ENCODE measurements at regions not wholly inside any gene's neighbourhood (a gene's known extent, or its start where the extent isn't known, plus 50 kb on each side); places are given as distances from the start of the nearest gene placed in this dataset.
"Not testable (repeated sequence)": the region's sequence is repeated elsewhere in the genome, so short reads cannot be mapped to it uniquely, and the experiment has no call there.

DNA sequence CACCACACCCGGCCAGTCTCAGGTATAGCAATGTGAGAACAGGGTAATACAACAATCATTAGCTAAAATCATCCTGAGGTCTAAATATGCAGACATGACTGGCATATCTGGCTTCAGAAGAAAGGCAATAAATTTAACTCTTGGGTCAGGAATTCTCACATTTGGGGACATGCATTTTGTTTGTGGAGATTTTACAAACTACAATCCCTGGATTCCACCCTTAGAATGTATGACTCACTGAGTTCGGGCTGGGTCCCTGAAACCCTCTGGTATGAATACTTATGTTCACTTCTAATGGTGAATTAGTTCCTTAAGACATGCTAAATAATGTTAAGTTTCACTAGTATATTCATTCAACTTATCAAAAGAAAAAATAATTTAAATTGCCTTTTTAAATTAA is 98.9 kb upstream of the HMGA2 start:
- WGBS, 2 donors = 97 to 99% methylated on average over 2 of the region's 2 CpGs
- H3K4me3 ChIP-seq = no peak overlapping the region
- H3K27ac ChIP-seq = no peak overlapping the region
- no peaks in the 10 kb centered on the region for H3K9me3 ChIP-seq
- H3K36me3 ChIP-seq = no peaks in the 10 kb centered on the region
- H3K4me1 ChIP-seq = peaks cover 0 to 12% (median 6%) of the 10 kb centered on the region in 4 donors
- H3K27me3 ChIP-seq = peaks cover 0 to 45% of the 10 kb centered on the region in 2 donors
- DNase-seq (ENCODE audit: low spot score in 2 of 2) = no peak
- TF ChIP-seq, protein P1, sequence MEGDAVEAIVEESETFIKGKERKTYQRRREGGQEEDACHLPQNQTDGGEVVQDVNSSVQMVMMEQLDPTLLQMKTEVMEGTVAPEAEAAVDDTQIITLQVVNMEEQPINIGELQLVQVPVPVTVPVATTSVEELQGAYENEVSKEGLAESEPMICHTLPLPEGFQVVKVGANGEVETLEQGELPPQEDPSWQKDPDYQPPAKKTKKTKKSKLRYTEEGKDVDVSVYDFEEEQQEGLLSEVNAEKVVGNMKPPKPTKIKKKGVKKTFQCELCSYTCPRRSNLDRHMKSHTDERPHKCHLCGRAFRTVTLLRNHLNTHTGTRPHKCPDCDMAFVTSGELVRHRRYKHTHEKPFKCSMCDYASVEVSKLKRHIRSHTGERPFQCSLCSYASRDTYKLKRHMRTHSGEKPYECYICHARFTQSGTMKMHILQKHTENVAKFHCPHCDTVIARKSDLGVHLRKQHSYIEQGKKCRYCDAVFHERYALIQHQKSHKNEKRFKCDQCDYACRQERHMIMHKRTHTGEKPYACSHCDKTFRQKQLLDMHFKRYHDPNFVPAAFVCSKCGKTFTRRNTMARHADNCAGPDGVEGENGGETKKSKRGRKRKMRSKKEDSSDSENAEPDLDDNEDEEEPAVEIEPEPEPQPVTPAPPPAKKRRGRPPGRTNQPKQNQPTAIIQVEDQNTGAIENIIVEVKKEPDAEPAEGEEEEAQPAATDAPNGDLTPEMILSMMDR (IDR thresholded peaks at IDR 0.05) = no peak
- TF ChIP-seq POLR2A (IDR thresholded peaks at IDR 0.05) (no peak), EP300 (IDR thresholded peaks at IDR 0.05) (no peak)

DNA sequence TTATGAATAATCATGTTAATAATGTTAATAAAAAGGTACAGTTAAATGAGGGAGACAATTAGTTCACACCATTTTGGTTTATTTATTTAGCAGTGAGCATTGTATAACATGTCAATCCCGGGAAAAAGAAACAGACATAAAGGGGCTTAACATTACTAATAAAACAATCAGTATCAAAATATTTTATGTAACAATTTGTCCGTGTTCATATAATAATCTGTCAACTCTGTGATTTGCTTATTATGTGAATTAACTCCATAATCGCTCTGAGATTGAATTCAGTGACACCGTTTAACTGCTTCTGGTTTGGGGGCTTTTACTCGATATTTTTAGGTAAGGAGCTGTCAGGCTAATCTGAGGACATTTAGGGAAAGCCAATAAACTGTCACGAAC is 95.8 kb upstream of the HMGA2 start:
- no peaks in the 10 kb centered on the region for H3K9me3 ChIP-seq
- no peak for TF ChIP-seq POLR2A (IDR thresholded peaks at IDR 0.05)
- TF ChIP-seq EP300 (IDR thresholded peaks at IDR 0.05) = no peak
- TF ChIP-seq, protein P1 (IDR thresholded peaks at IDR 0.05) = no peak
- H3K27me3 ChIP-seq = peaks cover 0 to 63% of the 10 kb centered on the region in 2 donors
- 32 to 34% methylated on average over 6 of the region's 6 CpGs for WGBS, 2 donors
- H3K4me1 ChIP-seq = peaks cover 0 to 12% (median 6%) of the 10 kb centered on the region in 4 donors
- no peak for DNase-seq (ENCODE audit: low spot score in 2 of 2)
- no peaks in the 10 kb centered on the region for H3K36me3 ChIP-seq
- H3K27ac ChIP-seq = no peak overlapping the region
- no peak overlapping the region for H3K4me3 ChIP-seq

DNA sequence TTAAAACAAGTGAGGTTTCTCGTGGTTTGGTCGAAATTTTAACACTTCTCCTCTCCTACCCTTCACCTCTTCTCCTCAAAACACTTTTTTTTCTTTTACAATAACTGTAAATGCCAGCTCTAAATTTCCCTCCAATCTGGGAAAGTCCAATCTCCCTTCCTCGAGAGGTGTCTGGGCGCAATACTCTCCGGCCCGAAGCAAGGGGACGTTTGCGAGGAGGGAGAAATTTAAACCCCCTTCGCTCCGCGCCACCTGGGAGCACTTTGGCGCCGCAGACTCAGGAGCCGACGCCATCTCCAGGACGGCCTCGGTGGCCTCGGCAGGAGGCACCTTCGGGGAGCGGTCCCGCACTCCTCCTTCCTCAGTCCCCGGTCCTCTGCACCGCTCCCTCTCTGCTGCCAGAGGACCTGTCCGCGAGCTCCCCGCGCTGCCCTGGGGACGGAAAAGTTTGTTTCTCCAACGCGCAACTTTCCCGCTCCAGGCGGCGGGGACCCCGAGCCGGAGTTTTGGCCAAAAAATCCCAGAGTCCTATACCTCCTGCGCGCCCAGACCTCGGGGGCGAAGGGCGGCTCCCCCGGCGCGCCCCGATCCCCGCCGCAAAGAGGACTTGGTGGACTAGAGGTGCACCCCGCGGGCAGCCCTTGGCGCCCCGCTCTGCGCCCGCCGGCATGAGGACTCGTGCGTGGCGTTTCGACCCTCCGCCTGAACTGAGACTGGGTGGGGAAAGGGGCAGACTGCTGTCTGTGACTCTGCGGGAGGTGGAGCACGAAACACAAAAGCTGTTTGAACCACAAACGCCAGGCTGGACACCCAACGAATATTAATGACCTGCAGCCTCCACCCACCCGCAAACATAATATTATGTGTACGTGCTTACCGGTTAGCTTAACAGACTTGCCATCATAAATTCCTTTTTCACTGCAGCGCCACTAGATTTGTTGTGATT is 95.2 kb upstream of the HMGA2 start:
- Histone ChIP-seq H3K4me1 (peaks cover 0 to 12% (median 6%) of the 10 kb centered on the region in 4 donors), H3K4me3 (peak overlapping the region in 1 of 4 donors; percentile 16), H3K27me3 (peaks cover 0 to 63% of the 10 kb centered on the region in 2 donors), H3K9me3 (no peaks in the 10 kb centered on the region), H3K36me3 (no peaks in the 10 kb centered on the region), H3K27ac (no peak overlapping the region)
- 8 to 11% methylated on average over 36 to 62 of the region's 66 CpGs for WGBS, 2 donors
- TF ChIP-seq, protein P1 (IDR thresholded peaks at IDR 0.05) = no peak
- peak in 1 of 2 donors; percentile 7 for TF ChIP-seq EP300 (IDR thresholded peaks at IDR 0.05)
- no peak for DNase-seq (ENCODE audit: low spot score in 2 of 2)

DNA sequence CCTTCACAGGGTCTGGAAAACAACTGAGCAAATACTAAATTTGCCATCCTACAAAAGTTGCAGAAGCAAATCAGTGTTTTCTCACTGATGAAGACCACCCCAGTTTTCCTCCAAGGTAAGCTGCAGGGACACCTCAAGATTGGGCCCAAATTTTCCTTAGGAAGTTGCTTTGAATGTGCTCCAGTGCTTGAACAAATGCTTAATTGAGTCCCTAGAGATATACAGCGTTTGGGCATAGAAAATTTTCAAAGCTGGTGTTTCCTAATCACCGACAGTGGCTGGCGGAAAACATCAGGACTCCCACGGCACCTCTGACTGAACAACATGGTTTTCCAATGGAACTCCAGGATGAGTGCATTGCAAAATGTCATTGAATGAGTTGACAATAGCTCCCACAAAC is 92.5 kb upstream of the HMGA2 start:
- WGBS, 2 donors = 76 to 77% methylated on average over 4 of the region's 4 CpGs
- no peak overlapping the region for H3K4me3 ChIP-seq
- no peak overlapping the region for H3K27ac ChIP-seq
- TF ChIP-seq EP300 (IDR thresholded peaks at IDR 0.05) (no peak), POLR2A (IDR thresholded peaks at IDR 0.05) (no peak)
- TF ChIP-seq, protein P1 (IDR thresholded peaks at IDR 0.05) = no peak
- peaks cover 0 to 12% (median 6%) of the 10 kb centered on the region in 4 donors for H3K4me1 ChIP-seq
- DNase-seq (ENCODE audit: low spot score in 2 of 2) = no peak
- H3K9me3 ChIP-seq = no peaks in the 10 kb centered on the region
- H3K36me3 ChIP-seq = no peaks in the 10 kb centered on the region
- H3K27me3 ChIP-seq = peaks cover 0 to 54% of the 10 kb centered on the region in 2 donors

DNA sequence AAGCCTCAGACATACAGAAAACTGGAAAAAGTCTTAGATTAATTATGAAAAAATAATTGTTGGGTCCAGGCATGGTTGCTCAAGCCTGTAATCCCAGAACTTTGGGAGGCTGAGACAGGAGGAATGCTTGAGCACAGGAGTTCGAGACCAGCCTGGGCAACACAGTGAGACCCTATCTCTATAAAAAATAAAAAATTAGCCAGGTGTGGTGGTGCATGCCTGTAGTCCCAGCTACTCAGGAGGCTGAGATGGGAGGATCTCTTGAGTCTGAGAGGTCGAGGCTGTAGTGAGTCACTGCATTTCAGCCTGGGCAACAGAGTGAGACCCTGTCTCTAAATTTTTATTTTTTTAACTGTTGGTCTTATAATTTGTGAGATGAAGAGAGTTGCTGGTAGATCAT is 90.6 kb upstream of the HMGA2 start:
- not testable (repeated sequence) for H3K27ac ChIP-seq; H3K36me3 ChIP-seq; H3K4me3 ChIP-seq; H3K9me3 ChIP-seq; DNase-seq (ENCODE audit: low spot score in 2 of 2)
- Histone ChIP-seq H3K4me1 (peaks cover 0 to 11% (median 6%) of the 10 kb centered on the region in 4 donors), H3K27me3 (peaks cover 0 to 35% of the 10 kb centered on the region in 2 donors)
- 90 to 97% methylated on average over 2 of the region's 2 CpGs for WGBS, 2 donors
